ENCODE measurements at regions not wholly inside any gene's neighbourhood (a gene's known extent, or its start where the extent isn't known, plus 50 kb on each side); places are given as distances from the start of the nearest gene placed in this dataset.

- CTCF ChIA-PET, result interaction anchor here (0.6 kb wide), 1 partner anchor 76 kb away, joined by 3 read pairs; no protein-coding TSS in a partner anchor
- H3K23ac ChIP-seq (ENCODE audit: low read depth, low read length), result no peak overlapping the region
- no peaks in the 10 kb centered on the region for H3K36me3 ChIP-seq (ENCODE audit: control insufficient read depth, insufficient read depth, low read length)
- H3K9ac ChIP-seq (ENCODE audit: low read depth, low read length), result no peak overlapping the region
- H2AK5ac ChIP-seq (ENCODE audit: low read depth, low read length), result no peak overlapping the region
- H4K8ac ChIP-seq (ENCODE audit: low read depth in 2 of 2, low read length in 2 of 2), result no peak overlapping the region
- no peak overlapping the region for H4K5ac ChIP-seq (ENCODE audit: low read depth, low read length)
- no CpG with 5 or more reads among the region's 1 CpG for WGBS, 2 experiments (ENCODE audit: extremely low coverage in 2 of 2, insufficient read length in 1 of 2)
- no peak overlapping the region for H3K4ac ChIP-seq (ENCODE audit: low read depth, low read length)
- no peak overlapping the region for H2BK120ac ChIP-seq (ENCODE audit: low read depth, low read length)
- H3K14ac ChIP-seq (replicated peaks; ENCODE audit: low read depth, low read length), result no peak overlapping the region
- BruUV-seq (replicated peaks), result no TSS peak
- H3K9me3 ChIP-seq (ENCODE audit: control insufficient read depth, insufficient read depth, low read length), result no peaks in the 10 kb centered on the region; the same call in 1 of the 2 replicates
- no peaks in the 10 kb centered on the region for H4K20me1 ChIP-seq (ENCODE audit: insufficient read depth, low read length)
- H3K4me1 ChIP-seq (ENCODE audit: control insufficient read depth, insufficient read depth, low read length), result peaks cover 2% of the 10 kb centered on the region; the same call in 1 of the 2 replicates
- no peak for DNase-seq
- H3K27me3 ChIP-seq (ENCODE audit: control insufficient read depth, insufficient read depth, low read length), result peaks cover 3% of the 10 kb centered on the region; the same call in 1 of the 2 replicates
- ATAC-seq (ENCODE audit: low read depth), result no peak
- no peak overlapping the region for H2BK5ac ChIP-seq (ENCODE audit: low read depth, low read length, poor library complexity, severe bottlenecking)
- POLR2A ChIA-PET (ENCODE audit: unreplicated experiment), result no interaction called here
- no peak overlapping the region for H2BK15ac ChIP-seq (ENCODE audit: low read depth, low read length)
- no peak overlapping the region for H3K18ac ChIP-seq (ENCODE audit: low read depth, low read length)
- H3K4me3 ChIP-seq (ENCODE audit: insufficient read depth, low read depth, low read length), result no peak overlapping the region
- dilution Hi-C loops (cut with HindIII; ENCODE audit: low sequenced_read_pairs, unreplicated experiment), result no loop called here
- no peak overlapping the region for H2AK9ac ChIP-seq (replicated peaks; ENCODE audit: low read depth, low read length, poor library complexity)
- H3K56ac ChIP-seq (ENCODE audit: extremely low read depth, insufficient read depth, low read length), result no peak overlapping the region
- no peaks in the 10 kb centered on the region for H3K9me1 ChIP-seq (ENCODE audit: insufficient read depth, low read length)
- no peak overlapping the region for H2BK20ac ChIP-seq (ENCODE audit: low read depth, low read length)
- H2AFZ ChIP-seq (replicated peaks; ENCODE audit: low read length, poor library complexity), result no peak overlapping the region
- intact Hi-C loops (cut with micrococcal nuclease), result no loop called here
- no peak overlapping the region for H3K4me2 ChIP-seq (ENCODE audit: low read depth, low read length)
- TF ChIP-seq SMC3 (IDR thresholded peaks at IDR 0.05; ENCODE audit: low read depth, low read length), result no peak
- TF ChIP-seq RFX5 (IDR thresholded peaks at IDR 0.05; ENCODE audit: low read depth, low read length), result no peak
- TF ChIP-seq ELK1 (IDR thresholded peaks at IDR 0.05; ENCODE audit: borderline replicate concordance, low read depth, low read length), result no peak
- TF ChIP-seq MXI1 (IDR thresholded peaks at IDR 0.05; ENCODE audit: borderline replicate concordance, low read depth, low read length), result no peak
- no peak for TF ChIP-seq RCOR1 (IDR thresholded peaks at IDR 0.05; ENCODE audit: insufficient replicate concordance, low read length)
- no peak for TF ChIP-seq CEBPB (IDR thresholded peaks at IDR 0.05; ENCODE audit: low read depth, low read length)
- no peak for TF ChIP-seq MAZ (IDR thresholded peaks at IDR 0.05; ENCODE audit: borderline replicate concordance, low read depth, low read length)
- no peak for TF ChIP-seq FOS (IDR thresholded peaks at IDR 0.05; ENCODE audit: low read depth, low read length)
- no peak for TF ChIP-seq POLR2A (IDR thresholded peaks at IDR 0.05; ENCODE audit: low read depth, low read length)
- TF ChIP-seq CHD1 (IDR thresholded peaks at IDR 0.05; ENCODE audit: low read depth, low read length), result no peak
- TF ChIP-seq RAD21 (IDR thresholded peaks at IDR 0.05; ENCODE audit: low read length), result no peak
- TF ChIP-seq USF2 (IDR thresholded peaks at IDR 0.05; ENCODE audit: low read depth, low read length), result no peak
- no peak for TF ChIP-seq BHLHE40 (IDR thresholded peaks at IDR 0.05; ENCODE audit: low read depth, low read length)
- no peak for TF ChIP-seq MAFK (IDR thresholded peaks at IDR 0.05; ENCODE audit: low read depth, low read length)
- TF ChIP-seq CTCF (conservative IDR thresholded peaks at IDR 0.05; ENCODE audit: low read depth, low read length), result no peak
- no peak for TF ChIP-seq NFE2L2 (IDR thresholded peaks at IDR 0.05; ENCODE audit: low read depth, low read length)
- no peak overlapping the region for H3K27ac ChIP-seq (ENCODE audit: insufficient read depth, low read length)
- in situ Hi-C loops (cut with MboI; ENCODE audit: low sequenced_read_pairs), result no loop called here
- no peak overlapping the region for H4K91ac ChIP-seq (ENCODE audit: insufficient read depth, low read depth, low read length)
- no peaks in the 10 kb centered on the region for H3K79me1 ChIP-seq (ENCODE audit: low read depth in 1 of 2, low read length in 2 of 2)
These were observed 377.7 kb upstream of the CDH11 start for GRCh38 chr16:65499566-65499965.
